DMS153 treated with DMSO at 0.1 percent for 48 hours (cell line): ENCODE measurements at regions not wholly inside any gene's neighbourhood (a gene's known extent, or its start where the extent isn't known, plus 50 kb on each side); places are given as distances from the start of the nearest gene placed in this dataset.
"Not testable (repeated sequence)": the region's sequence is repeated elsewhere in the genome, so short reads cannot be mapped to it uniquely, and the experiment has no call there.

Experiments
- DNase-seq: peaks from one replicate; lab custom pipeline; 2025; ENCODE audit not compliant: unreplicated experiment; lab: John Stamatoyannopoulos, UW

DNA sequence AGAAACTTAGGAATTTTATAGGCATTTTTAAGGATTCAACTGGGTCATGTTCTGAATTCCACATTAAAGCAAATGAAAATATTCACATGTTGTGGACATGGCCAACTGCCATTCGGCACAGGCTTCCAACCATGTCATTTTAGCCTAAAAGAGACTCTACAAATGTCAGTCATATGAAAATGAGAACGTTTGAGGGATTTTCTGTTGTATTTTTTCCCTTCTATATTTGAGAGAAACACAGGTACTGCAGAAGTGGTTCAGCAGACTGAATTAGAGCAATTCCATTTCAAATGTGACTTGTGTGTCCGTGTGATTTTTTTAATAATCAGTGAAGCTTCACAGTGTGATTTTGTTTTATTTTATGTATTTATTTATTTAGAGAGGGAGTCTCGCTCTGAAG lies 124.3 kb downstream of the TP53TG3F start:
- not testable (repeated sequence) for DNase-seq

DNA sequence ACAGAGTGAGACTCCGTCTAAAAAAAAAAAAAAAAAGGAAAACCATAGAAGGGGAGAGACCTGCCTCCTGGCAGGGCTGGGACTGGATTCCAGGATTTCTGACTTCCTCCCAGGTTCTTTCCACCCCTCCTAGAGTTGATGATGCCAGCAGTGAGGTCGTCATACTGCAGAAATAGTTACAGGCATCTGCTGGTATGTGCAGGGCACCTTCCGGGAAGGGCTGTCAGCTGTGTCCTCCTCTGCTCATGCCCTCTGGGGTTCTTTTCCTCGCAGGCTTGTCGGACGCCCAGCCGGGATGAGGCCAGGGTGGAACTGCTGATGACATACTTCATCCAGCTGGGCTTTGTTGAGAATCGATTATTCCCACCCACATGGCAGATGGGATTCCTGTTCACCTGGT lies 129.2 kb downstream of the TP53TG3F start:
- not testable (repeated sequence) for DNase-seq

DNA sequence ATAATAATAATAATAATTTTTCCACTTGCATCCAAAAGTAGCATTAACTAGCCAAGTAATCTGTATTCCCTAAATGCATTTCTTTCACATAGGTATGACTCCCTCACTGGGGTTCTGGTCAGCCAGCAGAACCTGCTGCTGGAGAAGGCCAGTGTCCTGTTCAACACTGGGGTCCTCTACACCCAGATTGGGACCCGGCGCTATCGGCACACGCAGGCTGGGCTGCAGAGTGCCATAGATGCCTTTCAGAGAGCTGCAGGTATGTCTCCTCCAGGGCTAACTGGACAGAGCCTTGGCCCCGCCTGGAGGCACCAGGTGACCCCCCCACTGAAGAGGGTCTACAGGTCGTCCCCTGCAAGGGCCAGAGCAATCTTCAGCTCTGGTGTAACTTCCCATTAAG lies 133.9 kb downstream of the TP53TG3F start:
- not testable (repeated sequence) for DNase-seq

DNA sequence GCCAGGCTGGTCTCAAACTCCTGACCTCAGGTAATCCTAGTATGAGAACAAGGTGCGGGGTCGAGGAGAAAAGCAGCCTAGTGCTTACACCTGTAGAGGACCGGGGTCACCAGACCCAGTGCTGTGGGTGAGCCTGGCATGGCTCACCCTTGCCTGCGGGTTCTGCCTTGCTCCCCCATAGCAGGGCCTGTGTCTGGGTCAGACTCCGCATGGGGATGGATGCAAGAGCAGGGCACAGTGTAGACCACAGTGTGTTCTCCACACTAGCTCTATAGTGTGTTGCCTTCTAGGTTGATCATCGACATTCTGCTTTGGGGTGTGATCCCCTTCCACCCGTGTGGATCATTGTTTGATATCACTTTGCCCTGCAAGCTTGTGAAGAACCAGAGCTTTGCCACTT lies 135.7 kb downstream of the TP53TG3F start:
- DNase-seq, result not testable (repeated sequence)

DNA sequence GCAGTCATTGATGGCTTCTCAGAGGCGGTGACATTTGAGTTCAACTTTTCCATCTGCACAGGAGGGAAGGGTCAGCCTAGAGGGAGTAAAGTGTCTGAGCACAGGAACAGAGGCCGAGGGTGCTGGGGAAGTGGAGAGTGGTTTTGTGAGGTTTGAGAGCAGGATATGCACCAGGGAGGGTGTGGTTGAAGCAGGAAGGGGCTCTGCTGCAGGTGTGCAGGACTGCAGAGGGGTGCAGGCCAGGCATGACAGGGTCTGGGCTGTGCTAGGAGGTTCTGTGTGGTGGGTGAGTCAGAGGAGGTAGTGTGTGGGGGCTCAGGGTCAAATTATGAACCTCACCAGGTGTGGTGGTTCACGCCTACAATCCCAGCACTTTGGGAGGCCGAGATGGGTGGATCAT lies 141.6 kb downstream of the TP53TG3F start:
- not testable (repeated sequence) for DNase-seq

DNA sequence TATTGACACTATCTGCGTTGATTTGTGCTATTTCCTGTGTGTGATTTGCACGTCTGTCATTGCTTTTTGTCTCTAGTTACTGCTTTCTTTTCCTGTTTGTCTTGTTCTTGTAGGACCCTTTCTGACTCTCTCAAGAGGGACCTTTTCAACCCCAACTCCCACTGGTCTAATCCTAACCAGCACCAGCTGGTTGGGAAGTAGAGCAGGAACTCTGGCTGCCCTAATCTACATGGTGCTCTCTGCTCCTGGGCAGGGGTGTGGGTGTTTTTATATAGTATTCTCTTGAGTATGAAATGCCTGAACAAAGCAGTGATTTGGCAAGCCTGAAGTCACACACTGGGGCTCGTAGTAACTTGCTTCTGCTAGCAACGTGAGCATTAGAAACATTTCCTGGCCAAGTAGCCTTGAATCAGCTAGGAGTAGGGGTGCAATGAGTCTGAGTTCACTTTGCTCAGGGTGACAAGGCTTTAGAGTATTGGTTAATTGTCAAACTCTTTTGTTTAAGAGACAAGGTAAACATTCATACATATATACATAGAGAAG lies 164.2 kb downstream of the TP53TG3F start:
- DNase-seq, result not testable (repeated sequence)

DNA sequence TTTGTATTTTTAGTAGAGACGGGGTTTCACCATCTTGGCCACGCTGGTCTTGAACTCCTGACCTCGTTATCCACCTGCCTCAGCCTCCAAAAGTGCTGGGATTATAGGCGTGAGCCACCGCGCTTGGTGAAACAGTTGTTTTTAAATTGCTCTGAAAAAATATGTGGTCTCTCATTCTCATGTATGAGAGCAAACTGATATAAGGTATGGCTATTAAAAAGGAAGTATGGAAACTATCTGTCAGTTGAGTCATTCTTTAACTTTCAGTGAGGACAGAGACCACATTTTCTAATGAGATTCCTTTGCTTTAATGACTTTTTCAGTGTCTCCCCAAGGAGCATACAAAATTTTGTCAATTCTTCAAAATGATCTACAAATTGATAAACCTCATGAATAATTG lies 169.5 kb downstream of the TP53TG3F start:
- DNase-seq, result not testable (repeated sequence)

DNA sequence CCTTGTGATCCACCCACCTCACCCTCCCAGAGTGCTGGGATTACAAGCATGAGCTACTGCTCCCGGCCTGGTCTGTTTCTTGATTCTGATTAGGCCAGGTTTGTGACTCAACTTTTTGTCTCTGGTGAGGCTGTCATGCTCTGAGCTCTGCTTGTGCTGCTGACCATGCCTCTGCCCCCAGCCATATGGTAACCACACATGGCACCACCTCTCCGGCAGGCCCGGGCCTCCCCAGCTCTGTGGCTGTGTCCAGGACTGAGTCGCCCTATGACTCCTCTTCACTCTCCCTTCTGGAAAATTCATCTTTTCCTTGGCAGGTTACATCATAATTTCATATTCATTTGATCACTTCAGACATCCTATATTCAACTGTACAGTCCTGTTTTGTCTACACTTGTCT lies 172.3 kb downstream of the TP53TG3F start:
- not testable (repeated sequence) for DNase-seq

DNA sequence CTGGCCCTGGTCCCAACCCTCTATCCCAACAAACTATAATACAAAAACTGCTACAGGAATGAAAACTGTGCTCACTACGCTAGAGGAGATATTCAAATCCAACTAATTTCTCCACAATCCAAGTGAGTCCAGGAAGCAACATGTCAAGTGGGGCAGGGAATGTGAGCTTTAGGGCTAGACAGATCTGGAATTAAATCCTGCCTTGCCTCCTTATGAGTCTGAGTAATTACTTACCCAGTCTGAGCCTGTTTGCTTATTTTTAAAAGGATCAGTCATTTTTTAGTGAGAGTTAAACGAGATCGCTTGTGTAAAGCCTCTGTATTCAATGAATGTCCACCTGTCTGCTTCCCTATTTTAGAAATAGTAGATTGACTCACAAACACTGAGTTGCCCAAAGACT lies 174.6 kb downstream of the TP53TG3F start:
- not testable (repeated sequence) for DNase-seq

DNA sequence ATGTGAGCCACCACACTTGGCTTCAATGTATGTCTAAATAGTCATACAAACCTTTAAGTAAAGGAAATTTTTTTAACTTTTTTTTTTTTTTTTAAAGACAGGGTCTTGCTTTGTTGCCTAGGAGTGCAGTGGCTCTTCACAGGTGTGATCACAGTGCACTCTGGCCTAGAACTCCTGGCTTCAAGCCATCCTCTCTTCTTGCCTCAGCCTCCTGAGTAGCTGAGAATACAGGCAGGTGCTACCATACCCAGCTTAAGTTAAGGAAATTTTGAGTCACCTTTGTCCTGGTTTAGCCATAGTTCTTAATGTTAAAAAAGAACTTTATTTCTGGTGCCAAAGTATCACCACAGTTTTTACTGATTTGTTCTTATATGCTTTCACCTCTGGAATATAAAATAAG lies 177.3 kb downstream of the TP53TG3F start:
- not testable (repeated sequence) for DNase-seq

DNA sequence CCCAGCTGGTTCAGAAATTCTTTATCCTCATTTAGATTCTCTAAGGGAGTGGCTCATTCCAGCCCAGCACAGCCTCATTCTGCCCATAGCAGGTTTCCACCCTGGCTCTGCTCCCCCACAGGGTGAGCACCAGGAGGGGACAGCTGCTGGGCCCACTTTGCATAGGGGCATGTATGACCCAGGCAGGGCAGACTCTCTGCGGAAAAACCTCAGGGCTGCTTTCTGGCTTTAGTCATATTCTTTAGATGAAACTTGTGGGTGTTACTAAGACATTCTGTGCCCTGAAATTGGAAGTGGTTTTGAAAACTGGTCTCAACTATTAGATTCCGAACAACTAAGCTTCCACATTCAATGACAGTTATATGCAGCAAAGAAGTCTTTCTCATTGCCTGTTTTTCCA lies 183.9 kb downstream of the TP53TG3F start:
- not testable (repeated sequence) for DNase-seq

DNA sequence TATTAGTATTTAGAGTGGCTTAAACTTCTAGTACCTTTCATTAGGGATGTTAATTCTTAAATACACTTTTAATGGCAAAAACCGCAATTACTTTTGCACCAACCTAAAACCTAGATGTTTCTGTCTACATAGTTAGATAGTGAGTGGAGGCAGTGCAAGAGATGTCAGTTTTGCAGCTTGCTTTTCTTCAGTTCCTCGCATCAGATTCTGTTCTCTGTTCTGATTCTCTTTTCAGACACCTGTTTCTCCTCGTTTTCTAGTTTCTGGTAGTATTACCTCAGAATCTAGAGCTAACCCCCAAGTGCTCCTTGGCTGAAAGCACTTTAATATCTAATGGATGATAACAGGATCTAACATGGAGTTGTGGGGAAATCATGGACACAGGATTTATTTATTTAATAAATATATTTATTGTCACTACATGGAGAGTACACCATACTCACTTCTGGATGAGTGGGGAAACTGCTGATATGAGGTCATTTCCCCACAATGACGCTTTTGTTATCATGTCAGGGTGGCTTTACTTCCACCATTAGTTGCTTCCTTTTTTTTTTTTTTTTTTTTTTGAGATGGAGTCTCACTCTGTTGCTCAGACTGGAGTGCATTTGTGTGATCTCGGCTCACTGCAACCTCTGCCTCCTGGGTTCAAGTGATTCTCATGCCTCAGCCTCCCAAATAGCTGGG lies 184.4 kb downstream of the TP53TG3F start:
- DNase-seq, result not testable (repeated sequence)

DNA sequence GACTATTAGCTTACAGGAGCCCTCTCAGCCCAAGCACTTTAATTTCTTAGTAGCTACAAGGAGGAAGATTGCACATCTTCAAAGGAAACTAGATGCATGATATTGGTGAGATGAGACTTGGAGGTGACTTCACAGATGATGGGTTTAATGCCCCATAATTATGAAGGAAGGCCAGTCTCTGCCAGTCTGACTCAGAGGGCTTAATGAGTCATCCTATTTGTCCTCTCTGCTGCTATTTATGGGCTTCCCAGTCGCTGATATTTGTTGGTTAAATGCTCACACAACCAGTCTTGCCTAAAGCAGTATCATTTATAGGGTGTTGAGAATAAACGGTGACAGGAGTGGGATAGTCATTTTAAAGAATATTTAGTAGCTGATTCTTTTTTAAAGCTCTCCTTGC lies 187.0 kb downstream of the TP53TG3F start:
- not testable (repeated sequence) for DNase-seq

DNA sequence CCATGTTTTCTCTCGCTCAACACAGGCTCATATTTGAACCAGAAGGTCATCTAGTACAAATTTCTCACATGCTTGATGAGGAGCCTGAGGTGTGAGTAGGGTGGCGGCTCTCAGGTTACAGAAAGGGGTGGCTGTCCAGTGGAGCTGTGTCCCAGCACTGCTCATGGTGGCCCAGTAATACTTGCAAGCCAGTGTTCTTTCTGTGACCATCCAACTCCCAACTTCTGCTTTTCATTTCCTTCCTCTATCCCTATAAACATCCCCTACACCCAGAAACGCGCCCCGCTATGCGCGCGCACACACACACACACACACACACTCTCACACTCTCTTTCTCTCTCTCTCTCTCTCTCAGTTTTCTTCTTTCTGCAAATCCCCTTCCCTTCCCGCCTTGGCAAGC lies 196.3 kb downstream of the TP53TG3F start:
- DNase-seq, result not testable (repeated sequence)

DNA sequence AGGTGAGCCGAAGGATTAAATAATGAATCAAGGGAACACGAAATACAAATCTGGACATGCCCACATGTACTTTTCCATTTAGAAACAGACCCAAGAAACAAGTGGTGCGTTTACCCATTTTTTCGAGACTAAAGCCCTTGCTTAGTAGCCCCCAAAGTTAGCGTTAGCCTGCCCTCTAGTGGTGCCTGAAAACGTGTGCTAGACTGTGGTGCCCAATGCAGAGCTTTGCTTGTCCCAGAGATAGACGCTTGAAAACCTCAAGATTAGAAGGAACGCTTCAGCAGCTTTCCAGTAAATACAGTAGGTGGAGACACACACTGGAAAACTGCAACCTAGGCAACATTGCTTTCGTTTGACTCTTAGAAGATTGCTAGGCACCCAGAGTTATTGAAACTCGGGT lies 197.0 kb downstream of the TP53TG3F start:
- DNase-seq, result not testable (repeated sequence)

DNA sequence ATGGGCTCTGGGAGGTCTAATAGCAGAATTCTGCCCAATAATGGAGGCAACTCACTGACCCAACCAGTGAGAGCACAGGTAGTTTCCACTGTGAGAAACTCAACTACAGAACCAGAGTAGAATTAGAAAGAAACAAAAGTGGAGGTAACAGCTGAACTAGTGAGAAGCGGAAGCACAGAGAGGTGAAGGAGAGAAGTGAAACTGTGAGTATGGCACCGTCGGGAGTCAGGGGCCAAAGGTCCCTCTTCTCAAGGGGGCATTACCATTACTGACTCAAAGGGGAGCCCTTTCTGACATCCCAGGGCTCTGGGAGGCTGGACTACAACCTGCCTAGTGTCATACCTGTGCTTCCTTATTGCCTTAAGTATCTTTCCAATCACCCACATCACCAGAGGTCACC lies 198.3 kb downstream of the TP53TG3F start:
- not testable (repeated sequence) for DNase-seq

DNA sequence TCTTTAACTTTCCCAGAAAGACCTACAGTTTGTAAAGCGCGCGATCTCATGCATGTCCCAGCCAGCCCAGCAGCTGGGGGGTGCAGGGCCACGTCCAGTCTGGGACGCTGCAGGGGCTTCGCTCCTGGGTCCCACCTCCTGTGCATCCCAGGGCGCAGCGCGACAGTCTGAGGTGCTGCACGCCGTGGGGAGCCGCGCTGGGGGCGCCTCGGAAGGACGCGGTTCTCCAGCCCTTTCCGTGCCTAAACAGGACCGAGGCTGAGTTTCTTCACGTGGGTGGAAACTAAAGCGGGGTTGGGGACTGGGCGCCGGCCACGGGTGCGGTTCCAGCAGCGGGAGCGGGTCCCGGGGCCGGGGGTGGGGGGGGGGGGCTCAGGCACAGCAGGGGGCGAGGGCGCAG lies 221.4 kb downstream of the TP53TG3F start:
- DNase-seq, result not testable (repeated sequence)

DNA sequence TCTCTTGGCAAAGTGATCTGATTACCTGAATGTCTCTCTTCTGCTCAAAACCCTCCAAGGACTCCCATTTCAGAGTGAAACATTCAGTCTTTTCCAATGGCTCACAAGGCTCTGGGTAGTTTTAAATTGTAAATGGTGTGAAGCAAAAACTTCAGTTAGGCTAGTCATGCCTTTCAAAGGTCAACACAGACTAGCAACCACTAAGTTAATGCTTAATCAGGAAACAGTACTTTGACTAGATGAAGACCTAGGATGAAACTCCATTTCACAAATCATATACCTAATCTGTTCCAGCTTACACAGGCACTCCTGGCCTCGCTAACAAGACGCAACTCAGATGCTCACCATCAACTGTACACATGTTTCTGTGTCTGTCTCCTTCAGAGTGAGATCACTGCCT lies 240.9 kb downstream of the TP53TG3F start:
- not testable (repeated sequence) for DNase-seq

DNA sequence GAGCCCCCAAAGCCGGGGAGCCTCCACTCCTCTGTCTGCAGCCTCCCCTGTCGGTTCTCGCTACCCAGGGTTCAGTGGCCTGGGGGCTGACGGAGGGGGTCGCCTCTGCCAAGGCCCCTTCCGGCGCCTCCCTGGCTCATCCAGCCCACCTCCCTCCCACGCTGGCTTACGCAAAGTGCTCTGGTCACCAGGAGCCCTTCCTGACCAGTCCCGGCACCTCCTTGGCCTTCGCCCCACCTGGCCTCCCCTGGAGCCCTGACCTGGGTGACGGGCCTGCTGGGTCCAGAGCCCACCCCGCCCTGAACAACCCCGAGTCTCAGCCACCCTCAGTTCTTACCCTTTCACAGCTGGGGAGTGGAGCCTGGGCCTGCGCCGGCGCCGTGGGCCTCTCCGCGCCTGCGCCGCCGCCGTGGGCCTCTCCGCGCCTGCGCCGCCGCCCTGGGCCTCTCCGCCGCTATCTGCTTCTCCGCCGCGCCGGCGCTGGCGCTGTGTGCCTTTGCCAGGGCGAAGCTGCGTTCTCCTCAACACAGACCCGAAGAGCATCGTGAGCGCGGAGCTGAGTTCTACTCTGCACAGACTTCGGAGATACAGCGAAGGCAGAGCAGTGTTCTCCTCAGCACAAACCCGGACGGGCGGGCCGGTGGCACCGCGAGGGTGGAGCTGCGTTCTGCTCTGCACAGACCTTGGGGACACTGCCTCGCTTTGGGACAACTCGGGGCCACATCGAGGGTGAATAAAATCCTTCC lies 247.6 kb downstream of the TP53TG3F start:
- not testable (repeated sequence) for DNase-seq

DNA sequence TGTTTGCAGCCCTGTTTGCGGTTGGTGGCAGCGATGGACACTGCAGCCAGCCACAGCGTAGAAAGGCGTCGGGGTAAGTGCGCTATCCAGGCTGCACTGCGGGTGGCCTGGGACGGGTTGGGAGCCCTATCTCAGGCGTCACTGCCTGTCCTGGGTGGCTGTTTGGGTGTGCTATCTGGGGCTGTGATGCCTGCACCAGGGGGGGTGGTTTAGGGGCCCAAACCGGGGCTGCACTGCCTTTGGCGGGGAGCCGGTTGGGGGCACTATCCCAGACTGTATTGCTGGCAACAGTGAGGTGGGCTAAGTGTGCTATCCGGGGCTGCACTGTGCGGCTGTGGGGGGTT lies 248.2 kb downstream of the TP53TG3F start:
- DNase-seq, result not testable (repeated sequence)

DNA sequence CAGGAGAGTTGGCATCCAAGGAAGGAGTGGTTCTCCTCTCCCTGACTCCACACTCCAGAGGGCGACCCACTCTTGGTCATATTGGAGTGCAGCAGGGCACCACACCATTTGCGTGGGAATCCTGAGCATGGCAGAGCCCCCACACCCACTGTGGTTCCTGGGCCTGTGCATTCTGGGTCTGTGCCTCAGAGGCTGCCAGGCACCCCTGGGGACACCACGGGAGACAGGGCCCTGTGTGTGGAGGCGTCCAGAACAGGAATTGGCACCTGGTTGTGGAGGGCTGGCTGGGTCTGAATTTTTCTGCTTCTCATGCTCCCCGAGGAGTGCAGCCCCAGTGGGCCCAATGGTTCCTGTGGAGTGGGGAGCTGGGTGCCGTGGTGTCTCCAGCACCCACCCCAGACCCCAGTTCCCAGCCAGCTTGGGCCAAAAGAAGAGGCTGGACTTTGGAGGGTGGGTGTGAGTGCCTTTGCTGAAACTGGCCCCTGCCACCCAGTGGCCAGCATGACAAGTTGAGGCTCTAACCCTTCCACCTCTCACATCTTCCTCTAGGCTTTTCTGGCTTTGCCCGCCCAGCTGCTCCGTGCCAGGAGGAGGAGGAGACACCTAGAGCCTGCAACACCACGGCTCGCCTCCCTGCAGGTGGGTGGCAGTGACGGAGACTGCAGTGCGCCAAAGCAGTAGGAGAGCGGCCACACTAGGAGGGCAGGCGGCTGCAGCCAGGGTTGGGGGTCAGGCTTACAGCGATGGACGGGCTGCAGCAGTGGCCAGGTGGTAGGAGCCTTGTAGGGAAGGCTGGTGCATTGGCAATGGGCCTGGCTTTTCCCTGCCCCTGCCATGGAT lies 250.7 kb downstream of the TP53TG3F start:
- not testable (repeated sequence) for DNase-seq
